Neural progenitor cell (in vitro differentiated cells): ENCODE measurements at regions not wholly inside any gene's neighbourhood (a gene's known extent, or its start where the extent isn't known, plus 50 kb on each side); places are given as distances from the start of the nearest gene placed in this dataset.

Experiments
- EZH2 ChIP-seq: fragments of 200-600 bp; sonication (generic); IDR thresholded peaks from 2 replicates; pipeline ENCODE4 v1.6.1; 2017; ENCODE audit warnings: antibody characterized with exemption, mild to moderate bottlenecking, moderate library complexity
- EZH2phosphoT487 ChIP-seq: fragments of 200-600 bp; sonication (generic); IDR thresholded peaks from 2 replicates; pipeline ENCODE4 v1.6.1; 2017; ENCODE audit warnings: antibody characterized with exemption
- TF ChIP-seq, protein P1 (sequence below): fragments of 200-600 bp; sonication (generic); IDR thresholded peaks from 2 replicates; pipeline ENCODE4 v1.5.1; 2017; ENCODE audit warnings: antibody characterized with exemption, mild to moderate bottlenecking

DNA sequence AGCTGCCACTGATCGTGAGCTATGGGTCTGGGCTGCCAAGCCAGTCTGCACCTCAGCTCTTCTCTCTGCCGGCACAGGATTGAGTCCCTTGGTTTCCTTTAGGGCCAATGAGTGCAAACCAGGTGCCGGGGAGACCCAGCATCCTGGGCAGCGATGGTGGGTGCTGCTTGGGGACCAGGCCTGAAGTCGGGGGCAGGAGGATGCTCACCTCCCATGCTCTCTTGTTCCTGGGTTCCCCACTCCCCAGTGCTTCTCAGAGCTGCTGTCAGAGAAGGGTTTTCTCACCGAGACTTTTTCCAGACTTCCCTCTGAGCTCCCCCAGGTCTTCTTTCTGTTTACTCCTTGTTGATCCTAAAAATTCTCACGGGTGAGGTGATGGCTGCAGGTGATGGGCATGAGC lies 61.2 kb downstream of the IRX1 start:
- TF ChIP-seq, protein P1, sequence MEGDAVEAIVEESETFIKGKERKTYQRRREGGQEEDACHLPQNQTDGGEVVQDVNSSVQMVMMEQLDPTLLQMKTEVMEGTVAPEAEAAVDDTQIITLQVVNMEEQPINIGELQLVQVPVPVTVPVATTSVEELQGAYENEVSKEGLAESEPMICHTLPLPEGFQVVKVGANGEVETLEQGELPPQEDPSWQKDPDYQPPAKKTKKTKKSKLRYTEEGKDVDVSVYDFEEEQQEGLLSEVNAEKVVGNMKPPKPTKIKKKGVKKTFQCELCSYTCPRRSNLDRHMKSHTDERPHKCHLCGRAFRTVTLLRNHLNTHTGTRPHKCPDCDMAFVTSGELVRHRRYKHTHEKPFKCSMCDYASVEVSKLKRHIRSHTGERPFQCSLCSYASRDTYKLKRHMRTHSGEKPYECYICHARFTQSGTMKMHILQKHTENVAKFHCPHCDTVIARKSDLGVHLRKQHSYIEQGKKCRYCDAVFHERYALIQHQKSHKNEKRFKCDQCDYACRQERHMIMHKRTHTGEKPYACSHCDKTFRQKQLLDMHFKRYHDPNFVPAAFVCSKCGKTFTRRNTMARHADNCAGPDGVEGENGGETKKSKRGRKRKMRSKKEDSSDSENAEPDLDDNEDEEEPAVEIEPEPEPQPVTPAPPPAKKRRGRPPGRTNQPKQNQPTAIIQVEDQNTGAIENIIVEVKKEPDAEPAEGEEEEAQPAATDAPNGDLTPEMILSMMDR = no peak
- TF ChIP-seq EZH2 = no peak
- TF ChIP-seq EZH2phosphoT487 = no peak
